ENCODE measurements at regions not wholly inside any gene's neighbourhood (a gene's known extent, or its start where the extent isn't known, plus 50 kb on each side); places are given as distances from the start of the nearest gene placed in this dataset.

- no peak overlapping the region for H3K27ac Mint-ChIP-seq (ENCODE audit: low read depth, unreplicated experiment)
- H3K36me3 Mint-ChIP-seq (ENCODE audit: insufficient read depth, unreplicated experiment), result no peaks in the 10 kb centered on the region
- H3K4me1 Mint-ChIP-seq (ENCODE audit: insufficient read depth, unreplicated experiment), result no peaks in the 10 kb centered on the region
- no peak for TF ChIP-seq CTCF (IDR thresholded peaks at IDR 0.05; ENCODE audit: unreplicated experiment)
- intact Hi-C loops (cut with micrococcal nuclease), result no loop called here
- BruUV-seq (replicated peaks), result no TSS peak
- H3K27me3 Mint-ChIP-seq (ENCODE audit: insufficient read depth, unreplicated experiment), result no peaks in the 10 kb centered on the region
- DNase-seq (ENCODE audit: unreplicated experiment), result peak; percentile 12
- POLR2A ChIA-PET, result interaction anchor here (0.6 kb wide), 1 partner anchor 237 kb away, joined by 3 read pairs; no protein-coding TSS in a partner anchor
- H3K4me3 Mint-ChIP-seq (ENCODE audit: unreplicated experiment), result no peak overlapping the region
- peaks cover 65% of the 10 kb centered on the region for H3K9me3 Mint-ChIP-seq (ENCODE audit: unreplicated experiment)
- CTCF ChIA-PET, result no interaction called here
Observed at GRCh38 chrX:66914080-66914479, 275.2 kb upstream of the EDA2R start.

GRCh38 chrX:66912417-66912816 is 273.5 kb upstream of the EDA2R start:
- no TSS peak for BruUV-seq (replicated peaks)
- no peak overlapping the region for H3K27ac Mint-ChIP-seq (ENCODE audit: low read depth, unreplicated experiment)
- no peak for DNase-seq (ENCODE audit: unreplicated experiment)
- H3K9me3 Mint-ChIP-seq (ENCODE audit: unreplicated experiment), result peaks cover 55% of the 10 kb centered on the region
- intact Hi-C loops (cut with micrococcal nuclease), result no loop called here
- no peaks in the 10 kb centered on the region for H3K36me3 Mint-ChIP-seq (ENCODE audit: insufficient read depth, unreplicated experiment)
- no peak overlapping the region for H3K4me3 Mint-ChIP-seq (ENCODE audit: unreplicated experiment)
- H3K27me3 Mint-ChIP-seq (ENCODE audit: insufficient read depth, unreplicated experiment), result no peaks in the 10 kb centered on the region
- CTCF ChIA-PET, result no interaction called here
- no peaks in the 10 kb centered on the region for H3K4me1 Mint-ChIP-seq (ENCODE audit: insufficient read depth, unreplicated experiment)
- POLR2A ChIA-PET, result no interaction called here
- TF ChIP-seq CTCF (IDR thresholded peaks at IDR 0.05; ENCODE audit: unreplicated experiment), result no peak

- Mint-ChIP-seq H3K27ac (ENCODE audit: low read depth, unreplicated experiment) (no peak overlapping the region), H3K36me3 (ENCODE audit: insufficient read depth, unreplicated experiment) (no peaks in the 10 kb centered on the region), H3K9me3 (ENCODE audit: unreplicated experiment) (peaks cover 40% of the 10 kb centered on the region), H3K27me3 (ENCODE audit: insufficient read depth, unreplicated experiment) (no peaks in the 10 kb centered on the region), H3K4me1 (ENCODE audit: insufficient read depth, unreplicated experiment) (no peaks in the 10 kb centered on the region), H3K4me3 (ENCODE audit: unreplicated experiment) (no peak overlapping the region)
- no peak for TF ChIP-seq CTCF (IDR thresholded peaks at IDR 0.05; ENCODE audit: unreplicated experiment)
- no TSS peak for BruUV-seq (replicated peaks)
- intact Hi-C loops (cut with micrococcal nuclease), result no loop called here
- CTCF ChIA-PET, result no interaction called here
- DNase-seq (ENCODE audit: unreplicated experiment), result no peak
- POLR2A ChIA-PET, result no interaction called here
Observed at GRCh38 chrX:66902081-66902480, 263.2 kb upstream of the EDA2R start.

GRCh38 chrX:66900886-66901285 is 262.0 kb upstream of the EDA2R start:
- no peak for DNase-seq (ENCODE audit: unreplicated experiment)
- CTCF ChIA-PET, result interaction anchor here (0.6 kb wide), 1 partner anchor 699 kb away, joined by 3 read pairs; no protein-coding TSS in a partner anchor
- POLR2A ChIA-PET, result no interaction called here
- no TSS peak for BruUV-seq (replicated peaks)
- peaks cover 46% of the 10 kb centered on the region for H3K9me3 Mint-ChIP-seq (ENCODE audit: unreplicated experiment)
- H3K4me1 Mint-ChIP-seq (ENCODE audit: insufficient read depth, unreplicated experiment), result no peaks in the 10 kb centered on the region
- intact Hi-C loops (cut with micrococcal nuclease), result no loop called here
- H3K27me3 Mint-ChIP-seq (ENCODE audit: insufficient read depth, unreplicated experiment), result no peaks in the 10 kb centered on the region
- no peaks in the 10 kb centered on the region for H3K36me3 Mint-ChIP-seq (ENCODE audit: insufficient read depth, unreplicated experiment)
- H3K27ac Mint-ChIP-seq (ENCODE audit: low read depth, unreplicated experiment), result no peak overlapping the region
- no peak overlapping the region for H3K4me3 Mint-ChIP-seq (ENCODE audit: unreplicated experiment)
- no peak for TF ChIP-seq CTCF (IDR thresholded peaks at IDR 0.05; ENCODE audit: unreplicated experiment)
